Retinal pigment epithelial cell (primary cell): ENCODE measurements at regions not wholly inside any gene's neighbourhood (a gene's known extent, or its start where the extent isn't known, plus 50 kb on each side); places are given as distances from the start of the nearest gene placed in this dataset.
"Not testable (repeated sequence)": the region's sequence is repeated elsewhere in the genome, so short reads cannot be mapped to it uniquely, and the experiment has no call there.

ENCODE experiments used
- DNase-seq: peaks from one replicate; pipeline ENCODE4 v3.0.0-alpha.2; 2010; ENCODE audit warnings: low read depth
- H3K4me3 ChIP-seq: 2 replicates; pipeline ENCODE4 v1.5.1; 2011; ENCODE audit warnings: mild to moderate bottlenecking, low read length, control low read depth, moderate library complexity
- CTCF ChIP-seq: conservative IDR thresholded peaks from 2 replicates; pipeline ENCODE4 v1.5.1; 2011; ENCODE audit warnings: low read depth, low read length, control low read depth, inconsistent platforms

- no peak overlapping the region for H3K4me3 ChIP-seq
- DNase-seq = no peak
- no peak for TF ChIP-seq CTCF
These were observed 65.8 kb downstream of the SPIN4 start for GRCh38 chrX:63285375-63285774.

- no peak for TF ChIP-seq CTCF
- DNase-seq = no peak
- H3K4me3 ChIP-seq = no peak overlapping the region
These were observed 66.5 kb downstream of the SPIN4 start for GRCh38 chrX:63284659-63285058.

- H3K4me3 ChIP-seq = no peak overlapping the region
- DNase-seq = no peak
- no peak for TF ChIP-seq CTCF
These were observed 67.8 kb downstream of the SPIN4 start for GRCh38 chrX:63283348-63283747.

GRCh38 chrX:63282828-63283227, 68.3 kb downstream of the SPIN4 start:
- no peak for TF ChIP-seq CTCF
- no peak for DNase-seq
- no peak overlapping the region for H3K4me3 ChIP-seq

GRCh38 chrX:63282077-63282476, 69.1 kb downstream of the SPIN4 start:
- no peak for TF ChIP-seq CTCF
- no peak for DNase-seq
- H3K4me3 ChIP-seq = no peak overlapping the region

- no peak for TF ChIP-seq CTCF
- DNase-seq = no peak
- H3K4me3 ChIP-seq = no peak overlapping the region
These were observed 69.7 kb downstream of the SPIN4 start for GRCh38 chrX:63281465-63281864.

GRCh38 chrX:63277394-63277793, 73.7 kb downstream of the SPIN4 start:
- not testable (repeated sequence) for DNase-seq, H3K4me3 ChIP-seq

GRCh38 chrX:63275127-63275526, 76.0 kb downstream of the SPIN4 start:
- H3K4me3 ChIP-seq = no peak overlapping the region
- DNase-seq = no peak
- peak; percentile 37 for TF ChIP-seq CTCF
